GM23338 (cell line): ENCODE measurements at regions not wholly inside any gene's neighbourhood (a gene's known extent, or its start where the extent isn't known, plus 50 kb on each side); places are given as distances from the start of the nearest gene placed in this dataset.

Experiments used
- ATAC-seq: fragments of 200-7000 bp; cut with Tn5 transposase; 3 replicates; pipeline ENCODE4 v1.9.1; 2020
- DNase-seq: peaks from one replicate; pipeline ENCODE4 v3.0.0-alpha.2; 2015; ENCODE audit warnings: low spot score
- H2AFZ ChIP-seq: fragments of 200-600 bp; sonication (generic); 2 replicates; pipeline ENCODE4 v1.8.0; 2016; ENCODE audit warnings: antibody characterized with exemption, mild to moderate bottlenecking, moderate library complexity
- H3F3A ChIP-seq: fragments of 200-600 bp; sonication (generic); replicated peaks from 2 replicates; pipeline ENCODE4 v1.8.0; 2017; ENCODE audit warnings: antibody characterized with exemption, mixed run types, low read depth
- H3K27ac ChIP-seq: fragments of 200-600 bp; sonication (generic); 2 replicates; pipeline ENCODE4 v1.6.1; 2016; ENCODE audit warnings: low read depth
- H3K27me3 ChIP-seq: fragments of 200-600 bp; sonication (generic); 2 replicates; pipeline ENCODE4 v1.8.0; 2016; ENCODE audit warnings: mild to moderate bottlenecking, mixed run types, moderate library complexity; ENCODE audit not compliant: insufficient read depth
- H3K36me3 ChIP-seq: fragments of 200-600 bp; sonication (generic); 2 replicates; pipeline ENCODE4 v1.8.0; 2016; ENCODE audit warnings: mild to moderate bottlenecking; ENCODE audit not compliant: insufficient read depth
- H3K4me1 ChIP-seq: fragments of 200-600 bp; sonication (generic); 2 replicates; pipeline ENCODE4 v1.8.0; 2016; ENCODE audit warnings: mild to moderate bottlenecking, moderate library complexity; ENCODE audit not compliant: insufficient read depth
- H3K4me2 ChIP-seq: fragments of 200-600 bp; sonication (generic); 2 replicates; pipeline ENCODE4 v1.7.1; 2017; ENCODE audit warnings: mixed run types
- H3K4me3 ChIP-seq: fragments of 200-600 bp; sonication (generic); 2 replicates; pipeline ENCODE4 v1.6.1; 2016; ENCODE audit warnings: mixed run types
- H3K79me2 ChIP-seq: fragments of 200-600 bp; sonication (generic); replicated peaks from 2 replicates; pipeline ENCODE4 v1.8.0; 2017; ENCODE audit warnings: mild to moderate bottlenecking; ENCODE audit not compliant: insufficient read depth
- H3K9me2 ChIP-seq: fragments of 200-600 bp; sonication (generic); 2 replicates; pipeline ENCODE4 v1.8.0; 2017; ENCODE audit not compliant: insufficient read depth
- H4K20me1 ChIP-seq: fragments of 200-600 bp; sonication (generic); replicated peaks from 2 replicates; pipeline ENCODE4 v1.8.0; 2017; ENCODE audit warnings: mild to moderate bottlenecking; ENCODE audit not compliant: insufficient read depth
- H3K27ac Mint-ChIP-seq: 2 replicates; pipeline ENCODE4 v1.8.0; 2020; ENCODE audit warnings: inconsistent platforms, mild to moderate bottlenecking, moderate library complexity, mixed read lengths
- H3K27me3 Mint-ChIP-seq: 3 replicates; pipeline ENCODE4 v1.8.0; 2022; ENCODE audit warnings: low read depth, mild to moderate bottlenecking, moderate library complexity, mixed read lengths, inconsistent platforms; ENCODE audit not compliant: insufficient read depth, poor library complexity
- H3K36me3 Mint-ChIP-seq: 3 replicates; pipeline ENCODE4 v1.8.0; 2021; ENCODE audit warnings: low read depth, mild to moderate bottlenecking, inconsistent platforms, moderate library complexity, mixed read lengths
- H3K4me1 Mint-ChIP-seq: 3 replicates; pipeline ENCODE4 v1.8.0; 2020; ENCODE audit warnings: mild to moderate bottlenecking, inconsistent platforms, mixed read lengths
- H3K4me3 Mint-ChIP-seq: 3 replicates; pipeline ENCODE4 v1.8.0; 2021; ENCODE audit warnings: moderate library complexity, mild to moderate bottlenecking, inconsistent platforms, mixed read lengths
- H3K9me3 Mint-ChIP-seq: 3 replicates; pipeline ENCODE4 v1.8.0; 2020; ENCODE audit warnings: moderate library complexity, mild to moderate bottlenecking, inconsistent platforms, mixed read lengths
- CREB1 ChIP-seq: fragments of 250-450 bp; sonication (Bioruptor Pico); IDR thresholded peaks from 2 replicates; pipeline ENCODE4 v1.5.0; 2020; ENCODE audit warnings: low read depth, mild to moderate bottlenecking, moderate library complexity
- ETS1 ChIP-seq: IDR thresholded peaks from 2 replicates; pipeline ENCODE4 v1.6.1; 2016; ENCODE audit warnings: antibody characterized with exemption
- ZNF462 ChIP-seq: fragments of 250-450 bp; sonication (Bioruptor Pico); IDR thresholded peaks from 2 replicates; pipeline ENCODE4 v1.5.0; 2020; ENCODE audit warnings: mild to moderate bottlenecking, moderate library complexity

GRCh38 chr9:130759738-130760137 is 66.2 kb downstream of the EXOSC2 start:
- Histone ChIP-seq H3K4me3 (no peak overlapping the region), H4K20me1 (peaks cover 15% of the 10 kb centered on the region; the same call in 1 of the 2 replicates), H3K9me2 (no peaks in the 10 kb centered on the region), H3K27ac (no peak overlapping the region), H3K27me3 (no peaks in the 10 kb centered on the region), H3K36me3 (no peaks in the 10 kb centered on the region), H3K4me1 (peaks cover 22% of the 10 kb centered on the region), H3K79me2 (peaks cover 73% of the 10 kb centered on the region), H3F3A (0 out of 2 replicates have a peak, but pooled peaks cover 4% of the 10 kb centered on the region), H3K4me2 (no peak overlapping the region), H2AFZ (no peak overlapping the region)
- ATAC-seq (no peak), DNase-seq (no peak)
- H3K4me3 Mint-ChIP-seq = no peak overlapping the region
- no peaks in the 10 kb centered on the region; the same call in 2 of the 3 replicates for H3K9me3 Mint-ChIP-seq
- H3K4me1 Mint-ChIP-seq = peaks cover 40% of the 10 kb centered on the region
- H3K36me3 Mint-ChIP-seq = no peaks in the 10 kb centered on the region
- TF ChIP-seq ZNF462 (CRISPR knock-in tag) = no peak
- no peak for TF ChIP-seq ETS1
- TF ChIP-seq CREB1 (CRISPR knock-in tag) = no peak
- no peak overlapping the region for H3K27ac Mint-ChIP-seq
- peaks cover 7% of the 10 kb centered on the region for H3K27me3 Mint-ChIP-seq
